HCT116 (cell line): ENCODE measurements at regions not wholly inside any gene's neighbourhood (a gene's known extent, or its start where the extent isn't known, plus 50 kb on each side); places are given as distances from the start of the nearest gene placed in this dataset.

Experiments used
- ATAC-seq: fragments of 200-7000 bp; cut with Tn5 transposase; 2 replicates; pipeline ENCODE4 v1.9.1; 2020; ENCODE audit warnings: mild to moderate bottlenecking, moderate library complexity
- BruUV-seq: library from RNA; stranded (reverse); fragments of 400-500 nt; replicated peaks from 2 replicates; lab custom pipeline; 2021; lab: Mats Ljungman, UMichigan
- CTCF ChIA-PET: fragments of 300-600 bp; sonication (Branson Sonifier 250); formaldehyde crosslinking; loops from one replicate; lab custom pipeline; 2021; ENCODE audit warnings: antibody characterized with exemption; lab: Charles Lee
- POLR2A ChIA-PET: fragments of 300-600, 350-600 bp; sonication (Branson Sonifier 250); formaldehyde crosslinking; loops from one replicate; lab custom pipeline; 2021; ENCODE audit warnings: antibody characterized with exemption; lab: Charles Lee
- RAD21 ChIA-PET, 2 experiments: fragments of 300-600 bp; sonication (Branson Sonifier 250); formaldehyde crosslinking; loops; one replicate each; lab custom pipeline; 2023; ENCODE audit warnings: low total read pairs in 2 of 2; ENCODE audit not compliant: uncharacterized antibody in 2 of 2, unreplicated experiment in 2 of 2, low non-redundant PET in 1 of 2; lab: Charles Lee
- DNase-seq: peaks from one replicate; pipeline ENCODE4 v3.0.0-alpha.2; 2010; ENCODE audit warnings: low read depth, low spot score
- H2AFZ ChIP-seq: fragments of 200-600 bp; shearing (Covaris generic), sonication (generic); 2 replicates; pipeline ENCODE4 v1.6.1; 2017; ENCODE audit warnings: low read depth, mixed run types, mixed read lengths, antibody characterized with exemption, low read length; ENCODE audit not compliant: poor library complexity, severe bottlenecking
- H3K27ac ChIP-seq: 2 replicates; pipeline ENCODE4 v1.5.1; 2012; ENCODE audit warnings: low read depth, low read length
- H3K27me3 ChIP-seq: fragments of 200-600 bp; sonication (generic); 2 replicates; pipeline ENCODE4 v1.6.1; 2016; ENCODE audit warnings: mixed run types, low read length, mixed read lengths; ENCODE audit not compliant: insufficient read depth
- H3K36me3 ChIP-seq, 2 experiments: fragments of 200-500 bp in 1 of 2; fragments of 200-600 bp in 1 of 2; sonication (Bioruptor generic) in 1 of 2; sonication (generic) in 1 of 2; 2 replicates each; pipeline versions ENCODE4 v1.5.1 to v1.6.1; 2014 to 2016; ENCODE audit warnings: low read length in 2 of 2, inconsistent platforms in 1 of 2, mixed read lengths in 1 of 2, mixed run types in 1 of 2; ENCODE audit not compliant: insufficient read depth in 2 of 2, control insufficient read depth in 1 of 2
- H3K4me1 ChIP-seq, 2 experiments: fragments of 200-600 bp in 1 of 2; sonication (generic) in 1 of 2; 2 replicates each; pipeline versions ENCODE4 v1.5.1 to v1.6.1; 2012 to 2017; ENCODE audit warnings: low read length in 2 of 2, inconsistent platforms in 1 of 2, mild to moderate bottlenecking in 1 of 2, mixed read lengths in 1 of 2, mixed run types in 1 of 2, moderate library complexity in 1 of 2; ENCODE audit not compliant: insufficient read depth in 2 of 2, control insufficient read depth in 1 of 2
- H3K4me2 ChIP-seq: fragments of 200-600 bp; sonication (generic); 2 replicates; pipeline ENCODE4 v1.6.1; 2017; ENCODE audit warnings: mixed run types, low read length, mixed read lengths
- H3K4me3 ChIP-seq, 2 experiments: fragments of 200-600 bp in 1 of 2; sonication (generic) in 1 of 2; replicated peaks in 1 of 2; 2 replicates each; pipeline ENCODE4 v1.5.1; 2011 to 2016; ENCODE audit warnings: low read length in 2 of 2, control low read depth in 1 of 2, low read depth in 1 of 2, mild to moderate bottlenecking in 1 of 2, mixed read lengths in 1 of 2, mixed run types in 1 of 2
- H3K79me2 ChIP-seq: fragments of 200-600 bp; sonication (generic); 2 replicates; pipeline ENCODE4 v1.6.1; 2017; ENCODE audit warnings: mild to moderate bottlenecking, mixed run types, low read length, moderate library complexity, mixed read lengths; ENCODE audit not compliant: insufficient read depth
- H3K9ac ChIP-seq: fragments of 200-600 bp; sonication (generic); 2 replicates; pipeline ENCODE4 v1.6.1; 2016; ENCODE audit warnings: low read length, mixed read lengths
- H3K9me2 ChIP-seq: fragments of 200-600 bp; sonication (generic), shearing (Covaris generic); 2 replicates; pipeline ENCODE4 v1.6.1; 2017; ENCODE audit warnings: mixed run types, mild to moderate bottlenecking, moderate library complexity; ENCODE audit not compliant: insufficient read depth
- H3K9me3 ChIP-seq, 2 experiments: fragments of 200-500 bp in 1 of 2; fragments of 200-600 bp in 1 of 2; sonication (Bioruptor generic) in 1 of 2; sonication (generic) in 1 of 2; 2 replicates each; pipeline ENCODE4 v1.6.1; 2014 to 2017; ENCODE audit warnings: low read length in 2 of 2, mixed read lengths in 2 of 2, inconsistent platforms in 1 of 2, low read depth in 1 of 2, mild to moderate bottlenecking in 1 of 2, mixed run types in 1 of 2, moderate library complexity in 1 of 2; ENCODE audit not compliant: control insufficient read depth in 1 of 2, insufficient read depth in 1 of 2
- H4K20me1 ChIP-seq: fragments of 200-600 bp; sonication (generic), shearing (Covaris generic); 2 replicates; pipeline ENCODE4 v1.6.1; 2017; ENCODE audit warnings: mixed run types, mild to moderate bottlenecking, moderate library complexity; ENCODE audit not compliant: insufficient read depth
- CBX3 ChIP-seq: IDR thresholded peaks from 2 replicates; pipeline ENCODE4 v1.6.1; 2012; ENCODE audit warnings: low read depth
- ELF1 ChIP-seq: IDR thresholded peaks from 2 replicates; pipeline ENCODE4 v1.6.1; 2012; ENCODE audit warnings: low read depth, borderline replicate concordance
- EZH2 ChIP-seq: fragments of 200-600 bp; sonication (generic); IDR thresholded peaks from 2 replicates; pipeline ENCODE4 v1.6.1; 2017; ENCODE audit warnings: antibody characterized with exemption, mixed run types
- EZH2phosphoT487 ChIP-seq: fragments of 200-600 bp; IDR thresholded peaks from 2 replicates; pipeline ENCODE4 v1.6.1; 2018; ENCODE audit warnings: antibody characterized with exemption, borderline replicate concordance
- FOSL1 ChIP-seq: IDR thresholded peaks from 2 replicates; pipeline ENCODE4 v1.6.1; 2012; ENCODE audit warnings: low read depth
- POLR2A ChIP-seq: IDR thresholded peaks from 2 replicates; pipeline ENCODE4 v1.7.0; 2011; ENCODE audit warnings: borderline replicate concordance; ENCODE audit not compliant: insufficient read depth, insufficient read length; ENCODE audit errors: extremely low read depth
- POLR2AphosphoS5 ChIP-seq: IDR thresholded peaks from 2 replicates; pipeline ENCODE4 v1.6.1; 2011; ENCODE audit warnings: mild to moderate bottlenecking, low read depth, low read length, moderate library complexity
- RAD21 ChIP-seq: IDR thresholded peaks from 2 replicates; pipeline ENCODE4 v1.6.1; 2012; ENCODE audit warnings: low read depth, mild to moderate bottlenecking
- SIN3A ChIP-seq: IDR thresholded peaks from 2 replicates; pipeline ENCODE4 v1.6.1; 2012; ENCODE audit warnings: low read depth
- TCF7L2 ChIP-seq: IDR thresholded peaks from 2 replicates; pipeline ENCODE4 v1.7.0; 2011; ENCODE audit warnings: borderline replicate concordance, inconsistent platforms; ENCODE audit not compliant: insufficient read depth, insufficient read length; ENCODE audit errors: extremely low read depth
- intact Hi-C: fragments of 100-400 bp; cut with micrococcal nuclease; formaldehyde crosslinking; loops from 2 replicates; pipeline ENCODE4 v1.10.0; 2022
- TF ChIP-seq, protein P1 (sequence below), 3 experiments: fragments of 200-600 bp in 1 of 3; sonication (generic) in 1 of 3; IDR thresholded peaks in 2 of 3; conservative IDR thresholded peaks in 1 of 3; 2 replicates each; pipeline ENCODE4 v1.5.1; 2012 to 2017; ENCODE audit warnings: low read depth in 2 of 3, low read length in 2 of 3, antibody characterized with exemption in 1 of 3, borderline replicate concordance in 1 of 3, control low read depth in 1 of 3, mild to moderate bottlenecking in 1 of 3, mixed read lengths in 1 of 3, mixed run types in 1 of 3, moderate library complexity in 1 of 3; ENCODE audit not compliant: insufficient read depth in 1 of 3
- TF ChIP-seq, protein P2 (sequence below): IDR thresholded peaks from 2 replicates; pipeline ENCODE4 v1.6.1; 2012
- TF ChIP-seq, protein P3 (sequence below): IDR thresholded peaks from 2 replicates; pipeline ENCODE4 v1.6.1; 2012; ENCODE audit warnings: low read depth
- TF ChIP-seq, protein P4 (sequence below): IDR thresholded peaks from 2 replicates; pipeline ENCODE4 v1.6.1; 2012

DNA sequence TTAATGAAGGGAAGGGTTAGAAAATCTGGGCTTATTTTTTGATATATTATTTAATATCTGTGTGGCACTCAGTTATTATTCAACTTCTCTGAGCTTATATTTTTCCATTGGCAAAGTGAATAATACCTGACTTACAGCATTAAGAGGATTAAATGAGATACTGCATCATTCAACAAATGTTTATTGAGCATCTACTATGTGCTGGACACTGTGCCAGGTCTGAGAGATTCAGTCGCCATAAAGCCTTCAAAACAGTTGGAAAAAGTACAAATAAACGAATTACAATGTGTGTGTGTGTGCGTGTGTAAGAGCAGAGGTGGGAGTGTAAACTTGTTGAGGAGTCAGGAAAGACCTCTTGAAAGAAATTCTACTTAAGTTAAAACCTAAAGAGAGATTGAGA lies 87.9 kb upstream of the CD53 start:
- no peaks in the 10 kb centered on the region for H3K79me2 ChIP-seq
- no peak for DNase-seq
- no peak for TF ChIP-seq TCF7L2
- TF ChIP-seq POLR2A = no peak
- TF ChIP-seq ELF1 = no peak
- TF ChIP-seq, protein P1, sequence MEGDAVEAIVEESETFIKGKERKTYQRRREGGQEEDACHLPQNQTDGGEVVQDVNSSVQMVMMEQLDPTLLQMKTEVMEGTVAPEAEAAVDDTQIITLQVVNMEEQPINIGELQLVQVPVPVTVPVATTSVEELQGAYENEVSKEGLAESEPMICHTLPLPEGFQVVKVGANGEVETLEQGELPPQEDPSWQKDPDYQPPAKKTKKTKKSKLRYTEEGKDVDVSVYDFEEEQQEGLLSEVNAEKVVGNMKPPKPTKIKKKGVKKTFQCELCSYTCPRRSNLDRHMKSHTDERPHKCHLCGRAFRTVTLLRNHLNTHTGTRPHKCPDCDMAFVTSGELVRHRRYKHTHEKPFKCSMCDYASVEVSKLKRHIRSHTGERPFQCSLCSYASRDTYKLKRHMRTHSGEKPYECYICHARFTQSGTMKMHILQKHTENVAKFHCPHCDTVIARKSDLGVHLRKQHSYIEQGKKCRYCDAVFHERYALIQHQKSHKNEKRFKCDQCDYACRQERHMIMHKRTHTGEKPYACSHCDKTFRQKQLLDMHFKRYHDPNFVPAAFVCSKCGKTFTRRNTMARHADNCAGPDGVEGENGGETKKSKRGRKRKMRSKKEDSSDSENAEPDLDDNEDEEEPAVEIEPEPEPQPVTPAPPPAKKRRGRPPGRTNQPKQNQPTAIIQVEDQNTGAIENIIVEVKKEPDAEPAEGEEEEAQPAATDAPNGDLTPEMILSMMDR (IDR thresholded peaks at IDR 0.05 in 2 of 3, conservative IDR thresholded peaks at IDR 0.05 in 1 of 3; ENCODE audit: borderline replicate concordance in 1 of 3, insufficient read depth in 1 of 3, low read depth in 2 of 3, low read length in 2 of 3) = no peak
- TF ChIP-seq EZH2phosphoT487 = no peak
- TF ChIP-seq FOSL1 = no peak
- TF ChIP-seq, protein P2, sequence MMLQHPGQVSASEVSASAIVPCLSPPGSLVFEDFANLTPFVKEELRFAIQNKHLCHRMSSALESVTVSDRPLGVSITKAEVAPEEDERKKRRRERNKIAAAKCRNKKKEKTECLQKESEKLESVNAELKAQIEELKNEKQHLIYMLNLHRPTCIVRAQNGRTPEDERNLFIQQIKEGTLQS = no peak
- no peak for TF ChIP-seq POLR2AphosphoS5
- TF ChIP-seq, protein P3, sequence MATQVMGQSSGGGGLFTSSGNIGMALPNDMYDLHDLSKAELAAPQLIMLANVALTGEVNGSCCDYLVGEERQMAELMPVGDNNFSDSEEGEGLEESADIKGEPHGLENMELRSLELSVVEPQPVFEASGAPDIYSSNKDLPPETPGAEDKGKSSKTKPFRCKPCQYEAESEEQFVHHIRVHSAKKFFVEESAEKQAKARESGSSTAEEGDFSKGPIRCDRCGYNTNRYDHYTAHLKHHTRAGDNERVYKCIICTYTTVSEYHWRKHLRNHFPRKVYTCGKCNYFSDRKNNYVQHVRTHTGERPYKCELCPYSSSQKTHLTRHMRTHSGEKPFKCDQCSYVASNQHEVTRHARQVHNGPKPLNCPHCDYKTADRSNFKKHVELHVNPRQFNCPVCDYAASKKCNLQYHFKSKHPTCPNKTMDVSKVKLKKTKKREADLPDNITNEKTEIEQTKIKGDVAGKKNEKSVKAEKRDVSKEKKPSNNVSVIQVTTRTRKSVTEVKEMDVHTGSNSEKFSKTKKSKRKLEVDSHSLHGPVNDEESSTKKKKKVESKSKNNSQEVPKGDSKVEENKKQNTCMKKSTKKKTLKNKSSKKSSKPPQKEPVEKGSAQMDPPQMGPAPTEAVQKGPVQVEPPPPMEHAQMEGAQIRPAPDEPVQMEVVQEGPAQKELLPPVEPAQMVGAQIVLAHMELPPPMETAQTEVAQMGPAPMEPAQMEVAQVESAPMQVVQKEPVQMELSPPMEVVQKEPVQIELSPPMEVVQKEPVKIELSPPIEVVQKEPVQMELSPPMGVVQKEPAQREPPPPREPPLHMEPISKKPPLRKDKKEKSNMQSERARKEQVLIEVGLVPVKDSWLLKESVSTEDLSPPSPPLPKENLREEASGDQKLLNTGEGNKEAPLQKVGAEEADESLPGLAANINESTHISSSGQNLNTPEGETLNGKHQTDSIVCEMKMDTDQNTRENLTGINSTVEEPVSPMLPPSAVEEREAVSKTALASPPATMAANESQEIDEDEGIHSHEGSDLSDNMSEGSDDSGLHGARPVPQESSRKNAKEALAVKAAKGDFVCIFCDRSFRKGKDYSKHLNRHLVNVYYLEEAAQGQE = no peak
- no peak for TF ChIP-seq RAD21
- no peak for TF ChIP-seq EZH2
- no peak for TF ChIP-seq SIN3A
- TF ChIP-seq, protein P4, sequence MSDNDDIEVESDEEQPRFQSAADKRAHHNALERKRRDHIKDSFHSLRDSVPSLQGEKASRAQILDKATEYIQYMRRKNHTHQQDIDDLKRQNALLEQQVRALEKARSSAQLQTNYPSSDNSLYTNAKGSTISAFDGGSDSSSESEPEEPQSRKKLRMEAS = no peak
- TF ChIP-seq CBX3 = no peak
- RAD21 ChIA-PET = no interaction called here
- H3K9me2 ChIP-seq = no peaks in the 10 kb centered on the region
- peaks cover 34% of the 10 kb centered on the region for H3K27me3 ChIP-seq
- H3K9me3 ChIP-seq = no peaks in the 10 kb centered on the region
- H3K27ac ChIP-seq = no peak overlapping the region
- POLR2A ChIA-PET = no interaction called here
- H3K4me1 ChIP-seq = peaks cover 0 to 4% of the 10 kb centered on the region in 2 experiments; a peak in 1 of 4 replicates
- no peaks in the 10 kb centered on the region for H3K36me3 ChIP-seq
- ATAC-seq = no peak
- CTCF ChIA-PET = interaction anchor here (1.1 to 6.7 kb wide), 3 partner anchors 19 to 207 kb away, joined by 3 to 52 read pairs (median 5); no protein-coding TSS in a partner anchor
- H2AFZ ChIP-seq = no peak overlapping the region
- no peak overlapping the region for H3K9ac ChIP-seq
- no TSS peak for BruUV-seq
- no peak overlapping the region for H3K4me2 ChIP-seq
- H4K20me1 ChIP-seq = no peaks in the 10 kb centered on the region
- no peak overlapping the region for H3K4me3 ChIP-seq
- intact Hi-C loops = loop anchor here (2.0 kb wide), 1 partner anchor 208 kb away; no protein-coding TSS in a partner anchor
